IMR-90 (cell line): ENCODE measurements at regions not wholly inside any gene's neighbourhood (a gene's known extent, or its start where the extent isn't known, plus 50 kb on each side); places are given as distances from the start of the nearest gene placed in this dataset.

Experiments used
- BHLHE40 ChIP-seq: fragments of 150-350 bp; IDR thresholded peaks from 2 replicates; pipeline ENCODE4 v1.6.1; 2016; ENCODE audit warnings: mild to moderate bottlenecking, low read depth, low read length
- CEBPB ChIP-seq: IDR thresholded peaks from 2 replicates; pipeline ENCODE4 v1.6.1; 2012; ENCODE audit warnings: low read depth, low read length, improper control_type of control experiment
- CHD1 ChIP-seq: IDR thresholded peaks from 2 replicates; pipeline ENCODE4 v1.6.1; 2012; ENCODE audit warnings: low read depth, low read length, improper control_type of control experiment
- MAFK ChIP-seq: IDR thresholded peaks from 2 replicates; pipeline ENCODE4 v1.6.1; 2012; ENCODE audit warnings: low read depth, low read length, improper control_type of control experiment
- POLR2A ChIP-seq: IDR thresholded peaks from 2 replicates; pipeline ENCODE4 v1.6.1; 2012; ENCODE audit warnings: mild to moderate bottlenecking, low read depth, low read length
- RCOR1 ChIP-seq: IDR thresholded peaks from 2 replicates; pipeline ENCODE4 v1.6.1; 2012; ENCODE audit warnings: mild to moderate bottlenecking, low read length, improper control_type of control experiment; ENCODE audit not compliant: insufficient replicate concordance
- RFX5 ChIP-seq: IDR thresholded peaks from 2 replicates; pipeline ENCODE4 v1.8.0; 2012; ENCODE audit warnings: low read depth, mild to moderate bottlenecking, low read length, moderate library complexity
- TF ChIP-seq, protein P1 (sequence below): conservative IDR thresholded peaks from 2 replicates; pipeline ENCODE4 v1.5.1; 2012; ENCODE audit warnings: mild to moderate bottlenecking, low read depth, low read length, improper control_type of control experiment
- TF ChIP-seq, protein P2 (sequence below): fragments of 150-350 bp; IDR thresholded peaks from 2 replicates; pipeline ENCODE4 v1.6.1; 2017; ENCODE audit warnings: mild to moderate bottlenecking, antibody characterized with exemption, low read length, low read depth

DNA sequence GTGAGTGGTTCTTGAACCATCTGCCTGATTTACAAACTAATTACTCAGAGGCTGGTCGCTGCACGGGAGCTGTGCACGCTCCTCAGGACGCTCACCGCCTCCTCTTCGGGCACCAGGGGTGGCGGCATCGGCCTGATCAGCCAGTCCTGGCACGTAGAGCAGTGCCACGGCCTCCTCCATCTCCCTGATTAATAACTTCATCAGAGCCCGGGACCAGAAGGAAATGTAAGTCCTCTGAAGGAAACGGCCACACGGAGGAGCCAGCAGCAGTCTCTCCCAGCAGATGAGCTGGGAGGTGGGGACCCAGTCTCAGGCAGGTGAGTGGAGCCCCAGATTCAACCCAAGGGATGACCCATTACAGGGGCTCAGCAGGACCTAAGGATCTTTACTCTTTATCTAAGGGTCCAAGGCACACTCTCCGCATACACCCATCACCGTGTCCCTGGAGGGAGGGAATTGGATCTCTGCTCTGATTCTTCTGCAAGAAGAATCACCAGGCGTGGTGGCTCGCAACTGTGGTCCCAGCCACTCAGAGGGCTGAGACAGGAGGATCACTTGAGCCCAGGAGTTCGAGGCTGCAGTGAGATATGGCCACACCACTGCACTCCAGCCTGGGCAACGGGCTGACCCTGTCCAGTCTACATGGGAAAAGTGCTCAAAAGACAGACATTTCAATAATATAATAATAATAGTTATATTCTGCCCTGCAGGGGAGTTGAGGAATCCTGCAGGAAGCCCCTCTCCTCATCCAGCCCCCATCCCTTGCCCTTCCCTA is 366.5 kb downstream of the SEC14L1 start:
- TF ChIP-seq, protein P1, sequence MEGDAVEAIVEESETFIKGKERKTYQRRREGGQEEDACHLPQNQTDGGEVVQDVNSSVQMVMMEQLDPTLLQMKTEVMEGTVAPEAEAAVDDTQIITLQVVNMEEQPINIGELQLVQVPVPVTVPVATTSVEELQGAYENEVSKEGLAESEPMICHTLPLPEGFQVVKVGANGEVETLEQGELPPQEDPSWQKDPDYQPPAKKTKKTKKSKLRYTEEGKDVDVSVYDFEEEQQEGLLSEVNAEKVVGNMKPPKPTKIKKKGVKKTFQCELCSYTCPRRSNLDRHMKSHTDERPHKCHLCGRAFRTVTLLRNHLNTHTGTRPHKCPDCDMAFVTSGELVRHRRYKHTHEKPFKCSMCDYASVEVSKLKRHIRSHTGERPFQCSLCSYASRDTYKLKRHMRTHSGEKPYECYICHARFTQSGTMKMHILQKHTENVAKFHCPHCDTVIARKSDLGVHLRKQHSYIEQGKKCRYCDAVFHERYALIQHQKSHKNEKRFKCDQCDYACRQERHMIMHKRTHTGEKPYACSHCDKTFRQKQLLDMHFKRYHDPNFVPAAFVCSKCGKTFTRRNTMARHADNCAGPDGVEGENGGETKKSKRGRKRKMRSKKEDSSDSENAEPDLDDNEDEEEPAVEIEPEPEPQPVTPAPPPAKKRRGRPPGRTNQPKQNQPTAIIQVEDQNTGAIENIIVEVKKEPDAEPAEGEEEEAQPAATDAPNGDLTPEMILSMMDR, result no peak
- TF ChIP-seq POLR2A (no peak), BHLHE40 (no peak), CEBPB (no peak), CHD1 (no peak), RCOR1 (no peak), RFX5 (no peak), MAFK (no peak)
- TF ChIP-seq, protein P2, sequence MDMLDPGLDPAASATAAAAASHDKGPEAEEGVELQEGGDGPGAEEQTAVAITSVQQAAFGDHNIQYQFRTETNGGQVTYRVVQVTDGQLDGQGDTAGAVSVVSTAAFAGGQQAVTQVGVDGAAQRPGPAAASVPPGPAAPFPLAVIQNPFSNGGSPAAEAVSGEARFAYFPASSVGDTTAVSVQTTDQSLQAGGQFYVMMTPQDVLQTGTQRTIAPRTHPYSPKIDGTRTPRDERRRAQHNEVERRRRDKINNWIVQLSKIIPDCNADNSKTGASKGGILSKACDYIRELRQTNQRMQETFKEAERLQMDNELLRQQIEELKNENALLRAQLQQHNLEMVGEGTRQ, result no peak
